ENCODE measurements at regions not wholly inside any gene's neighbourhood (a gene's known extent, or its start where the extent isn't known, plus 50 kb on each side); places are given as distances from the start of the nearest gene placed in this dataset.

- Histone ChIP-seq H4K20me1 (ENCODE audit: low read length) (no peaks in the 10 kb centered on the region), H3F3A (ENCODE audit: low read length, unreplicated experiment) (no peaks in the 10 kb centered on the region), H3K9me2 (replicated peaks; ENCODE audit: low read length) (no peaks in the 10 kb centered on the region), H3K27me3 (ENCODE audit: low read length) (no peaks in the 10 kb centered on the region), H3K36me3 (ENCODE audit: low read depth, low read length) (no peaks in the 10 kb centered on the region), H3K79me2 (ENCODE audit: low read length) (no peaks in the 10 kb centered on the region), H2AFZ (ENCODE audit: low read length) (no peak overlapping the region), H3K9ac (ENCODE audit: low read length) (no peak overlapping the region), H3K4me2 (ENCODE audit: low read length) (no peak overlapping the region), H3K4me1 (ENCODE audit: insufficient read depth, low read length) (no peaks in the 10 kb centered on the region), H3K27ac (ENCODE audit: low read length) (no peak overlapping the region), H3K9me3 (ENCODE audit: low read length) (no peaks in the 10 kb centered on the region), H3K4me3 (ENCODE audit: low read length) (no peak overlapping the region)
- TF ChIP-seq EZH2phosphoT487 (IDR thresholded peaks at IDR 0.05; ENCODE audit: borderline replicate concordance, low read length) (no peak), EZH2 (IDR thresholded peaks at IDR 0.05; ENCODE audit: low read length, unreplicated experiment) (no peak), CTCF (conservative IDR thresholded peaks at IDR 0.05; ENCODE audit: low read depth, low read length) (no peak)
- ChIA-PET CTCF (no interaction called here), POLR2A (ENCODE audit: unreplicated experiment) (no interaction called here)
- intact Hi-C loops (cut with micrococcal nuclease), result no loop called here
- no TSS peak for BruUV-seq (replicated peaks)
- ATAC-seq, result no peak
- no peak for DNase-seq
Measured at GRCh38 chr17:72039490-72039889, 81.3 kb upstream of the SOX9 start.

GRCh38 chr17:72046178-72046577 is 74.6 kb upstream of the SOX9 start:
- Histone ChIP-seq H3K4me1 (ENCODE audit: insufficient read depth, low read length) (no peaks in the 10 kb centered on the region), H3K27me3 (ENCODE audit: low read length) (no peaks in the 10 kb centered on the region), H3F3A (ENCODE audit: low read length, unreplicated experiment) (no peaks in the 10 kb centered on the region), H3K9ac (ENCODE audit: low read length) (no peak overlapping the region), H3K4me3 (ENCODE audit: low read length) (no peak overlapping the region), H3K9me3 (ENCODE audit: low read length) (no peaks in the 10 kb centered on the region), H3K4me2 (ENCODE audit: low read length) (no peak overlapping the region), H4K20me1 (ENCODE audit: low read length) (no peaks in the 10 kb centered on the region), H2AFZ (ENCODE audit: low read length) (no peak overlapping the region), H3K27ac (ENCODE audit: low read length) (no peak overlapping the region), H3K9me2 (replicated peaks; ENCODE audit: low read length) (no peaks in the 10 kb centered on the region), H3K79me2 (ENCODE audit: low read length) (no peaks in the 10 kb centered on the region), H3K36me3 (ENCODE audit: low read depth, low read length) (no peaks in the 10 kb centered on the region)
- no peak for TF ChIP-seq CTCF (conservative IDR thresholded peaks at IDR 0.05; ENCODE audit: low read depth, low read length)
- TF ChIP-seq EZH2 (IDR thresholded peaks at IDR 0.05; ENCODE audit: low read length, unreplicated experiment), result no peak
- no peak for TF ChIP-seq EZH2phosphoT487 (IDR thresholded peaks at IDR 0.05; ENCODE audit: borderline replicate concordance, low read length)
- no TSS peak for BruUV-seq (replicated peaks)
- intact Hi-C loops (cut with micrococcal nuclease), result no loop called here
- ChIA-PET POLR2A (ENCODE audit: unreplicated experiment) (no interaction called here), CTCF (no interaction called here)
- DNase-seq (no peak), ATAC-seq (no peak)

- H3K4me3 ChIP-seq (ENCODE audit: low read length), result no peak overlapping the region
- no peak overlapping the region for H3K27ac ChIP-seq (ENCODE audit: low read length)
- TF ChIP-seq EZH2 (IDR thresholded peaks at IDR 0.05; ENCODE audit: low read length, unreplicated experiment) (no peak), CTCF (conservative IDR thresholded peaks at IDR 0.05; ENCODE audit: low read depth, low read length) (no peak), EZH2phosphoT487 (IDR thresholded peaks at IDR 0.05; ENCODE audit: borderline replicate concordance, low read length) (no peak)
- no peak overlapping the region for H3K9ac ChIP-seq (ENCODE audit: low read length)
- H3K9me3 ChIP-seq (ENCODE audit: low read length), result no peaks in the 10 kb centered on the region
- H2AFZ ChIP-seq (ENCODE audit: low read length), result no peak overlapping the region
- no peaks in the 10 kb centered on the region for H3K27me3 ChIP-seq (ENCODE audit: low read length)
- H3K4me1 ChIP-seq (ENCODE audit: insufficient read depth, low read length), result no peaks in the 10 kb centered on the region
- H3K4me2 ChIP-seq (ENCODE audit: low read length), result no peak overlapping the region
- ATAC-seq (no peak), DNase-seq (no peak)
- no peaks in the 10 kb centered on the region for H3K79me2 ChIP-seq (ENCODE audit: low read length)
- no peaks in the 10 kb centered on the region for H3K9me2 ChIP-seq (replicated peaks; ENCODE audit: low read length)
- POLR2A ChIA-PET (ENCODE audit: unreplicated experiment), result no interaction called here
- no peaks in the 10 kb centered on the region for H4K20me1 ChIP-seq (ENCODE audit: low read length)
- BruUV-seq (replicated peaks), result no TSS peak
- H3F3A ChIP-seq (ENCODE audit: low read length, unreplicated experiment), result no peaks in the 10 kb centered on the region
- no peaks in the 10 kb centered on the region for H3K36me3 ChIP-seq (ENCODE audit: low read depth, low read length)
- intact Hi-C loops (cut with micrococcal nuclease), result no loop called here
- CTCF ChIA-PET, result no interaction called here
Measured at GRCh38 chr17:72046643-72047612, 73.9 kb upstream of the SOX9 start.
